ENCODE measurements at regions not wholly inside any gene's neighbourhood (a gene's known extent, or its start where the extent isn't known, plus 50 kb on each side); places are given as distances from the start of the nearest gene placed in this dataset.

DNA sequence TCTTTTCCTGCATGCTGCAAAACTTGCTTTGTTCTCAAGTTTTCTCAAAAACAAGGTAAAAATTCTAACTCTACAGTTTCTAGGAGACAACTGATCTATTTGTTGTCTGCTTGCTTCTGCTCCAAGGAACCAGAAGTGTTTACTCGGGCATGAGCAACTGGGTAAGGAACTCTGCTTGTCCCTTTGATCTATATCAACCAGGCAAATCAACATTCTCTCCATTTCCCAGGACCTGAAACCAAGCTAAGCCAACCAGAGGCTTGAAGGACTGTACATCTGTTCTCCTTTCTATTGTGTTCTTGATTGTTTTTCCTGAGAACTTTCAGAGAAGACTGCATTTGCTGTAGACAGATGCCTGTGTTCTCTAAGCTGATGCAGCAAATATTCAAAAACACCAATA, 335.0 kb upstream of the KCNH7 start:
- TF ChIP-seq, protein P1, sequence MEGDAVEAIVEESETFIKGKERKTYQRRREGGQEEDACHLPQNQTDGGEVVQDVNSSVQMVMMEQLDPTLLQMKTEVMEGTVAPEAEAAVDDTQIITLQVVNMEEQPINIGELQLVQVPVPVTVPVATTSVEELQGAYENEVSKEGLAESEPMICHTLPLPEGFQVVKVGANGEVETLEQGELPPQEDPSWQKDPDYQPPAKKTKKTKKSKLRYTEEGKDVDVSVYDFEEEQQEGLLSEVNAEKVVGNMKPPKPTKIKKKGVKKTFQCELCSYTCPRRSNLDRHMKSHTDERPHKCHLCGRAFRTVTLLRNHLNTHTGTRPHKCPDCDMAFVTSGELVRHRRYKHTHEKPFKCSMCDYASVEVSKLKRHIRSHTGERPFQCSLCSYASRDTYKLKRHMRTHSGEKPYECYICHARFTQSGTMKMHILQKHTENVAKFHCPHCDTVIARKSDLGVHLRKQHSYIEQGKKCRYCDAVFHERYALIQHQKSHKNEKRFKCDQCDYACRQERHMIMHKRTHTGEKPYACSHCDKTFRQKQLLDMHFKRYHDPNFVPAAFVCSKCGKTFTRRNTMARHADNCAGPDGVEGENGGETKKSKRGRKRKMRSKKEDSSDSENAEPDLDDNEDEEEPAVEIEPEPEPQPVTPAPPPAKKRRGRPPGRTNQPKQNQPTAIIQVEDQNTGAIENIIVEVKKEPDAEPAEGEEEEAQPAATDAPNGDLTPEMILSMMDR (IDR thresholded peaks at IDR 0.05) = no peak
- no peak for TF ChIP-seq EZH2 (IDR thresholded peaks at IDR 0.05; ENCODE audit: borderline replicate concordance, insufficient read depth, low read depth, low read length, poor library complexity, severe bottlenecking)
